ENCODE measurements at regions not wholly inside any gene's neighbourhood (a gene's known extent, or its start where the extent isn't known, plus 50 kb on each side); places are given as distances from the start of the nearest gene placed in this dataset.

DNA sequence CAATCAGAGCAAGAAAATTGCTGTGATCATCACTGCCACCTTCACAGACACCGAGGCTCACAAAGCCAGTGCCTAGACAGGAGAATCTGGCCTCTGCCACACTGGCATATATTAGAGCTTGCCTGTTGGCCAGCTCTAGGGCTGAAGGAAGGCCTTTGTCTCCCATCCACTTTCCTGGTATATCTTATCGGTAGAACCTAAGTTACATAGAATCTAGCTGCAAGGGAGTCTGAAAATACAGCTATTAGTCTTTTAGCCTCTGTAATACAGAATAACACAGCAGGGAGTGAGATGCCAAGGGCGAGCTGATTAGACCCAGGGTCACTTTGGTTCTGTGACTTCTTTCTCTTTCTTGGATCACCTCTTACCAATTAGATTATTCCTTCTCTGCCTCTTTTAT, 154.9 kb upstream of the KL start:
- Histone ChIP-seq H3K9me3 (ENCODE audit: control insufficient read depth in 3 of 3, low read length in 3 of 3) (peaks cover 4 to 6% (median 5%) of the 10 kb centered on the region in 3 donors), H3K4me1 (ENCODE audit: control insufficient read depth in 3 of 3, insufficient read depth in 3 of 3, low read length in 3 of 3) (no peaks in the 10 kb centered on the region), H3K4me3 (ENCODE audit: low read length in 3 of 3) (peak overlapping the region in 1 of 3 donors; percentile 17), H3K36me3 (ENCODE audit: control insufficient read depth in 3 of 3, insufficient read depth in 3 of 3, low read length in 3 of 3) (no peaks in the 10 kb centered on the region), H3K27me3 (ENCODE audit: control insufficient read depth in 3 of 3, insufficient read depth in 3 of 3, low read length in 3 of 3) (no peaks in the 10 kb centered on the region), H3K27ac (ENCODE audit: low read depth, low read length) (no peak overlapping the region), H3K9ac (ENCODE audit: low read depth in 1 of 3, low read length in 3 of 3) (no peak overlapping the region)

GRCh38 chr13:32863596-32863995, 152.6 kb upstream of the KL start:
- peaks cover 4 to 6% (median 5%) of the 10 kb centered on the region in 3 donors for H3K9me3 ChIP-seq (ENCODE audit: control insufficient read depth in 3 of 3, low read length in 3 of 3)
- no peaks in the 10 kb centered on the region for H3K27me3 ChIP-seq (ENCODE audit: control insufficient read depth in 3 of 3, insufficient read depth in 3 of 3, low read length in 3 of 3)
- H3K4me1 ChIP-seq (ENCODE audit: control insufficient read depth in 3 of 3, insufficient read depth in 3 of 3, low read length in 3 of 3): no peaks in the 10 kb centered on the region
- H3K36me3 ChIP-seq (ENCODE audit: control insufficient read depth in 3 of 3, insufficient read depth in 3 of 3, low read length in 3 of 3): no peaks in the 10 kb centered on the region
- H3K27ac ChIP-seq (ENCODE audit: low read depth, low read length): no peak overlapping the region
- H3K9ac ChIP-seq (ENCODE audit: low read depth in 1 of 3, low read length in 3 of 3): no peak overlapping the region
- H3K4me3 ChIP-seq (ENCODE audit: low read length in 3 of 3): no peak overlapping the region

DNA sequence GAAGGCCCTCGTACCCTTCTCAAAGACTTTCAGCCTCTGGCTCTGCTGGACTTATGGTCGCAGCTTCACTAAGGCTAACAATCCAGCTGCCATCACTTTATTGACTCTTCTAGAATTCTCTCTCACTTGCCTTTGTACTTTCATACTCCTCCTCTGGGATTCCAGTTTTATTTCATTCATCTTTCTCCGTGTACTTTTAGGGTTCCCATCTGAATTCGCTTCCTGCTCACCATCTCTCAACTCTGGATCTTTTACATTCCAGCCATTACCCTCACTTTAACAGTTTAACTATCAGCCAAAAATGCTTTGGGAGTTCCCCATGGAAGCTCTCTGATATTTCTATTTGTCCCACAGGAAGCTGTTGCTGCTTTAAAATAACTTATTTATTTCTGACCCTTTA, 149.3 kb upstream of the KL start:
- H3K4me1 ChIP-seq (ENCODE audit: control insufficient read depth in 3 of 3, insufficient read depth in 3 of 3, low read length in 3 of 3): no peaks in the 10 kb centered on the region
- no peaks in the 10 kb centered on the region for H3K27me3 ChIP-seq (ENCODE audit: control insufficient read depth in 3 of 3, insufficient read depth in 3 of 3, low read length in 3 of 3)
- peaks cover 5 to 7% (median 7%) of the 10 kb centered on the region in 3 donors for H3K9me3 ChIP-seq (ENCODE audit: control insufficient read depth in 3 of 3, low read length in 3 of 3)
- no peak overlapping the region for H3K27ac ChIP-seq (ENCODE audit: low read depth, low read length)
- H3K9ac ChIP-seq (ENCODE audit: low read depth in 1 of 3, low read length in 3 of 3): no peak overlapping the region
- H3K4me3 ChIP-seq (ENCODE audit: low read length in 3 of 3): no peak overlapping the region
- no peaks in the 10 kb centered on the region for H3K36me3 ChIP-seq (ENCODE audit: control insufficient read depth in 3 of 3, insufficient read depth in 3 of 3, low read length in 3 of 3)

DNA sequence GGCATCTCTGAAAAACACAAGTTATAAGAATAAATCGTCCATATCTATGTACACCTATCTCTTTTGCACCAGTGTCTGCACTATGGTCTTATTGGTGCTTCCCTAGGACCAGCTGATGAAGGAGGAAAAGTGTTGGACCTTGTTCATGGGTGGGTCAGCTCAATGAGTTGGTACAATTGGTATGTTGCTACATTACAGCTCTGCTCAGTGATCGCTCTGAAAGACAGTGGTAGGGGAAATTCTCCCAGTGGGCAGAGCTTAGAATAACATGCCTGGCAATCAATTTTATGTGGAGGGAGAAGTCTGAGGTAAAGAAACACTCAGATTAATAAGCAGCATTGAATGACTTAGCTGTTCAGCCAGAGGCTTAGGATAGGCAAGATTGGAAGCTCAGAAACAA, 138.7 kb upstream of the KL start:
- Histone ChIP-seq H3K4me3 (ENCODE audit: low read length in 3 of 3) (no peak overlapping the region), H3K4me1 (ENCODE audit: control insufficient read depth in 3 of 3, insufficient read depth in 3 of 3, low read length in 3 of 3) (peaks cover 0 to 3% (median 0%) of the 10 kb centered on the region in 3 donors), H3K36me3 (ENCODE audit: control insufficient read depth in 3 of 3, insufficient read depth in 3 of 3, low read length in 3 of 3) (no peaks in the 10 kb centered on the region), H3K27me3 (ENCODE audit: control insufficient read depth in 3 of 3, insufficient read depth in 3 of 3, low read length in 3 of 3) (no peaks in the 10 kb centered on the region), H3K9me3 (ENCODE audit: control insufficient read depth in 3 of 3, low read length in 3 of 3) (no peaks in the 10 kb centered on the region), H3K9ac (ENCODE audit: low read depth in 1 of 3, low read length in 3 of 3) (no peak overlapping the region), H3K27ac (ENCODE audit: low read depth, low read length) (no peak overlapping the region)

GRCh38 chr13:32878163-32878562, 138.1 kb upstream of the KL start:
- Histone ChIP-seq H3K9ac (ENCODE audit: low read depth in 1 of 3, low read length in 3 of 3) (no peak overlapping the region), H3K27ac (ENCODE audit: low read depth, low read length) (no peak overlapping the region), H3K4me3 (ENCODE audit: low read length in 3 of 3) (no peak overlapping the region), H3K36me3 (ENCODE audit: control insufficient read depth in 3 of 3, insufficient read depth in 3 of 3, low read length in 3 of 3) (no peaks in the 10 kb centered on the region), H3K27me3 (ENCODE audit: control insufficient read depth in 3 of 3, insufficient read depth in 3 of 3, low read length in 3 of 3) (no peaks in the 10 kb centered on the region), H3K4me1 (ENCODE audit: control insufficient read depth in 3 of 3, insufficient read depth in 3 of 3, low read length in 3 of 3) (peaks cover 0 to 3% (median 0%) of the 10 kb centered on the region in 3 donors), H3K9me3 (ENCODE audit: control insufficient read depth in 3 of 3, low read length in 3 of 3) (no peaks in the 10 kb centered on the region)

- no peaks in the 10 kb centered on the region for H3K27me3 ChIP-seq (ENCODE audit: control insufficient read depth in 3 of 3, insufficient read depth in 3 of 3, low read length in 3 of 3)
- H3K36me3 ChIP-seq (ENCODE audit: control insufficient read depth in 3 of 3, insufficient read depth in 3 of 3, low read length in 3 of 3): no peaks in the 10 kb centered on the region
- no peaks in the 10 kb centered on the region for H3K9me3 ChIP-seq (ENCODE audit: control insufficient read depth in 3 of 3, low read length in 3 of 3)
- H3K4me1 ChIP-seq (ENCODE audit: control insufficient read depth in 3 of 3, insufficient read depth in 3 of 3, low read length in 3 of 3): peaks cover 0 to 3% (median 0%) of the 10 kb centered on the region in 3 donors
- H3K9ac ChIP-seq (ENCODE audit: low read depth in 1 of 3, low read length in 3 of 3): no peak overlapping the region
- no peak overlapping the region for H3K27ac ChIP-seq (ENCODE audit: low read depth, low read length)
- H3K4me3 ChIP-seq (ENCODE audit: low read length in 3 of 3): no peak overlapping the region
These were observed 135.6 kb upstream of the KL start for GRCh38 chr13:32880636-32881035.

DNA sequence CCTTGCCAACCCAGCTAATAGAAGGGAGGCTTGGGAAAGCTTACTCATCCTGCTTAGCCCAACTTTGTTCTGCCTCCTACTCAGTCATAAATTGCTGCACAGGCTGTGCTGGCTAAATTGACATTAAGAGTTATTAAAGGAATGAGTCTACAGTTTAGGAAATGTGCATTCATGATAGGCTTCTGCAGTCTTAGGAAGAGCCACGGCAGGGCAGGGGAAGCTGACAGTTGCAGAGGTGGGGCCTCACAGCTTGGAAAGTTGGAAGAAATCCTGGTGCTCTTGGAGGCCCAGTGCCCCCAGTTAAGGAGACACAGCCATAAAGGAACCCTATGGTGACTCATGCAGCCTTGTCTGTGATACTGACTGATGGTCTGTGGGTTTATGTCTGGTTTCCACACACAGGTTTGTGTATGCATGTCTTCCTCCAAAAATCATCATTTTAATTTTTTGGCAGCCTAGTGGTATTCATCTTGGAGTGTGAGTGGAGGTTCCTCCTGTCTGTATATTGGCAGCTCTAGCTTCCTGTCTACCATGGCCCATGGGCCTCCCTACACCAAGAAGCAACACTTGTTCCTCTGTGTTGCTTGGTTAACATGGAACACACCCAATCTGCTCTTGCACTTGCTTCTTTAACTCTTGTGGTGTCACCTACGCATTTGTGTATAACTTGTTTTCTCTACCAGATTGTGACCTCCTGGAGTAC, 135.0 kb upstream of the KL start:
- Histone ChIP-seq H3K9me3 (ENCODE audit: control insufficient read depth in 3 of 3, low read length in 3 of 3) (no peaks in the 10 kb centered on the region), H3K4me1 (ENCODE audit: control insufficient read depth in 3 of 3, insufficient read depth in 3 of 3, low read length in 3 of 3) (peaks cover 0 to 3% (median 0%) of the 10 kb centered on the region in 3 donors), H3K36me3 (ENCODE audit: control insufficient read depth in 3 of 3, insufficient read depth in 3 of 3, low read length in 3 of 3) (no peaks in the 10 kb centered on the region), H3K9ac (ENCODE audit: low read depth in 1 of 3, low read length in 3 of 3) (no peak overlapping the region), H3K27ac (ENCODE audit: low read depth, low read length) (no peak overlapping the region), H3K27me3 (ENCODE audit: control insufficient read depth in 3 of 3, insufficient read depth in 3 of 3, low read length in 3 of 3) (no peaks in the 10 kb centered on the region), H3K4me3 (ENCODE audit: low read length in 3 of 3) (no peak overlapping the region)

- H3K27me3 ChIP-seq (ENCODE audit: control insufficient read depth in 3 of 3, insufficient read depth in 3 of 3, low read length in 3 of 3): no peaks in the 10 kb centered on the region
- no peaks in the 10 kb centered on the region for H3K9me3 ChIP-seq (ENCODE audit: control insufficient read depth in 3 of 3, low read length in 3 of 3)
- no peak overlapping the region for H3K27ac ChIP-seq (ENCODE audit: low read depth, low read length)
- H3K4me3 ChIP-seq (ENCODE audit: low read length in 3 of 3): no peak overlapping the region
- no peaks in the 10 kb centered on the region for H3K36me3 ChIP-seq (ENCODE audit: control insufficient read depth in 3 of 3, insufficient read depth in 3 of 3, low read length in 3 of 3)
- H3K9ac ChIP-seq (ENCODE audit: low read depth in 1 of 3, low read length in 3 of 3): no peak overlapping the region
- H3K4me1 ChIP-seq (ENCODE audit: control insufficient read depth in 3 of 3, insufficient read depth in 3 of 3, low read length in 3 of 3): peaks cover 0 to 3% (median 0%) of the 10 kb centered on the region in 3 donors
These were observed 134.5 kb upstream of the KL start for GRCh38 chr13:32881777-32882145.

GRCh38 chr13:32882691-32883090, 133.5 kb upstream of the KL start:
- peaks cover 0 to 3% (median 0%) of the 10 kb centered on the region in 3 donors for H3K4me1 ChIP-seq (ENCODE audit: control insufficient read depth in 3 of 3, insufficient read depth in 3 of 3, low read length in 3 of 3)
- no peak overlapping the region for H3K27ac ChIP-seq (ENCODE audit: low read depth, low read length)
- no peaks in the 10 kb centered on the region for H3K9me3 ChIP-seq (ENCODE audit: control insufficient read depth in 3 of 3, low read length in 3 of 3)
- no peaks in the 10 kb centered on the region for H3K27me3 ChIP-seq (ENCODE audit: control insufficient read depth in 3 of 3, insufficient read depth in 3 of 3, low read length in 3 of 3)
- no peak overlapping the region for H3K4me3 ChIP-seq (ENCODE audit: low read length in 3 of 3)
- no peak overlapping the region for H3K9ac ChIP-seq (ENCODE audit: low read depth in 1 of 3, low read length in 3 of 3)
- H3K36me3 ChIP-seq (ENCODE audit: control insufficient read depth in 3 of 3, insufficient read depth in 3 of 3, low read length in 3 of 3): no peaks in the 10 kb centered on the region

DNA sequence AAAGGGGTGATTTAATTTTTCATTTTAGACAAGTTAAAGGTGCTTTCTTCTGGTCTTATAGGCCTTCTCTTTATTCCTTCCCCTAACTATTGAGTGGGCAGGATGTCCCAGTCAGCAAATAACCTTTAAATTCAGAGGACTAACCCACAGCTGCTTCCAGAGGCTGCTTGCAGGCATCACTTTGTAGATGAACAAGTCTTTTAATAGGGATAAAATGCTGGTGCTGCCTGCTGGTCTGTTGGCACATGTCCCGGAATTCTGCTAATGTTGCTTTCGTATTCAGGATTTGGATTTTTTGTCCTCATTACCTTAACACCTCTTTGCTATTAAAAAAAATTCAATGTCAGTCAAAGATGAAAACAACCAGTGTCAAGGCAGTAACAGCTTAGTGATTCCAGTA, 132.7 kb upstream of the KL start:
- Histone ChIP-seq H3K36me3 (ENCODE audit: control insufficient read depth in 3 of 3, insufficient read depth in 3 of 3, low read length in 3 of 3) (no peaks in the 10 kb centered on the region), H3K27me3 (ENCODE audit: control insufficient read depth in 3 of 3, insufficient read depth in 3 of 3, low read length in 3 of 3) (no peaks in the 10 kb centered on the region), H3K4me1 (ENCODE audit: control insufficient read depth in 3 of 3, insufficient read depth in 3 of 3, low read length in 3 of 3) (peaks cover 0 to 3% (median 0%) of the 10 kb centered on the region in 3 donors), H3K4me3 (ENCODE audit: low read length in 3 of 3) (no peak overlapping the region), H3K27ac (ENCODE audit: low read depth, low read length) (no peak overlapping the region), H3K9me3 (ENCODE audit: control insufficient read depth in 3 of 3, low read length in 3 of 3) (no peaks in the 10 kb centered on the region), H3K9ac (ENCODE audit: low read depth in 1 of 3, low read length in 3 of 3) (no peak overlapping the region)
